H9 (cell line): ENCODE measurements at regions not wholly inside any gene's neighbourhood (a gene's known extent, or its start where the extent isn't known, plus 50 kb on each side); places are given as distances from the start of the nearest gene placed in this dataset.

Experiments used
- DNase-seq: peaks from one replicate; pipeline ENCODE4 v3.0.0-alpha.2; 2017
- H2AFZ ChIP-seq: one replicate; pipeline ENCODE4 v1.6.1; 2013; ENCODE audit warnings: mild to moderate bottlenecking, low read length, control low read depth, moderate library complexity
- H2AK5ac ChIP-seq: 2 replicates; pipeline ENCODE4 v1.6.1; 2013; ENCODE audit warnings: low read length, control low read depth, mixed read lengths; ENCODE audit not compliant: insufficient read length
- H2BK120ac ChIP-seq: one replicate; pipeline ENCODE4 v1.6.1; 2013; ENCODE audit warnings: low read depth, mild to moderate bottlenecking, low read length, control low read depth, inconsistent platforms; ENCODE audit not compliant: poor library complexity, severe bottlenecking
- H2BK12ac ChIP-seq: 2 replicates; pipeline ENCODE4 v1.6.1; 2013; ENCODE audit warnings: low read length, control low read depth, mixed read lengths, low read depth; ENCODE audit not compliant: insufficient read length
- H2BK15ac ChIP-seq: 2 replicates; pipeline ENCODE4 v1.6.1; 2013; ENCODE audit warnings: low read depth, low read length, control low read depth
- H2BK20ac ChIP-seq: one replicate; pipeline ENCODE4 v1.6.1; 2013; ENCODE audit warnings: low read depth, mild to moderate bottlenecking, low read length, control low read depth, inconsistent platforms; ENCODE audit not compliant: poor library complexity, severe bottlenecking
- H2BK5ac ChIP-seq: 2 replicates; pipeline ENCODE4 v1.6.1; 2013; ENCODE audit warnings: low read length, control low read depth, mixed read lengths; ENCODE audit not compliant: insufficient read length
- H3K14ac ChIP-seq: 2 replicates; pipeline ENCODE4 v1.6.1; 2013; ENCODE audit warnings: low read length, control low read depth; ENCODE audit not compliant: insufficient read depth
- H3K18ac ChIP-seq: 2 replicates; pipeline ENCODE4 v1.6.1; 2013; ENCODE audit warnings: low read depth, mild to moderate bottlenecking, mixed read lengths, low read length, control low read depth; ENCODE audit not compliant: insufficient read length
- H3K23ac ChIP-seq: 2 replicates; pipeline ENCODE4 v1.6.1; 2013; ENCODE audit warnings: low read length, control low read depth, mixed read lengths, low read depth; ENCODE audit not compliant: insufficient read length
- H3K23me2 ChIP-seq: 2 replicates; pipeline ENCODE4 v1.6.1; 2013; ENCODE audit warnings: low read depth, mild to moderate bottlenecking, mixed read lengths, low read length, control low read depth; ENCODE audit not compliant: insufficient read length, poor library complexity, severe bottlenecking
- H3K27ac ChIP-seq: 2 replicates; pipeline ENCODE4 v1.5.1; 2013; ENCODE audit warnings: low read length, control low read depth, mixed read lengths, low read depth; ENCODE audit not compliant: insufficient read length
- H3K27me3 ChIP-seq: 2 replicates; pipeline ENCODE4 v1.6.1; 2013; ENCODE audit warnings: low read length, control low read depth, inconsistent platforms; ENCODE audit not compliant: insufficient read depth
- H3K4ac ChIP-seq: 2 replicates; pipeline ENCODE4 v1.6.1; 2013; ENCODE audit warnings: low read depth, mild to moderate bottlenecking, control low read depth, inconsistent platforms, low read length, moderate library complexity
- H3K4me1 ChIP-seq: 2 replicates; pipeline ENCODE4 v1.6.1; 2013; ENCODE audit warnings: low read length, control low read depth, inconsistent platforms; ENCODE audit not compliant: insufficient read depth
- H3K4me2 ChIP-seq: 2 replicates; pipeline ENCODE4 v1.6.1; 2013; ENCODE audit warnings: low read length, control low read depth, mixed read lengths; ENCODE audit not compliant: insufficient read length, insufficient read depth
- H3K56ac ChIP-seq: 2 replicates; pipeline ENCODE4 v1.6.1; 2013; ENCODE audit warnings: low read depth, mild to moderate bottlenecking, mixed read lengths, low read length, control low read depth; ENCODE audit not compliant: insufficient read length
- H3K79me1 ChIP-seq: 2 replicates; pipeline ENCODE4 v1.6.1; 2013; ENCODE audit warnings: low read depth, mild to moderate bottlenecking, moderate library complexity, low read length, control low read depth, inconsistent platforms; ENCODE audit not compliant: insufficient read depth, poor library complexity, severe bottlenecking
- H3K79me2 ChIP-seq: 2 replicates; pipeline ENCODE4 v1.6.1; 2013; ENCODE audit warnings: low read length, control low read depth, inconsistent platforms; ENCODE audit not compliant: insufficient read depth
- H3K9ac ChIP-seq: 2 replicates; pipeline ENCODE4 v1.6.1; 2013; ENCODE audit warnings: low read length, control low read depth, mixed read lengths; ENCODE audit not compliant: insufficient read length; ENCODE audit errors: extremely low read depth
- H3K9me3 ChIP-seq: one replicate; pipeline ENCODE4 v1.6.1; 2013; ENCODE audit warnings: low read depth, low read length, inconsistent platforms; ENCODE audit not compliant: control insufficient read depth
- H3T11ph ChIP-seq: one replicate; pipeline ENCODE4 v1.6.1; 2013; ENCODE audit warnings: mild to moderate bottlenecking, low read length, control low read depth, inconsistent platforms
- H4K20me1 ChIP-seq: one replicate; pipeline ENCODE4 v1.6.1; 2013; ENCODE audit not compliant: control insufficient read depth, insufficient read length, insufficient read depth
- H4K5ac ChIP-seq: 2 replicates; pipeline ENCODE4 v1.6.1; 2013; ENCODE audit warnings: low read depth, mild to moderate bottlenecking, mixed read lengths, low read length, control low read depth; ENCODE audit not compliant: insufficient read length
- H4K8ac ChIP-seq: replicated peaks from 2 replicates; pipeline ENCODE4 v1.6.1; 2013; ENCODE audit warnings: low read length, control low read depth, mixed read lengths, low read depth; ENCODE audit not compliant: insufficient read length
- H4K91ac ChIP-seq: 2 replicates; pipeline ENCODE4 v1.6.1; 2013; ENCODE audit warnings: low read depth, mild to moderate bottlenecking, moderate library complexity, mixed read lengths, low read length, control low read depth; ENCODE audit not compliant: insufficient read length
- H3K27ac Mint-ChIP-seq, 3 experiments: 2 replicates in 2 of 3; 3 replicates in 1 of 3; pipeline ENCODE4 v1.8.0; 2020 to 2021; ENCODE audit warnings: mixed read lengths in 3 of 3, mild to moderate bottlenecking in 1 of 3, moderate library complexity in 1 of 3
- H3K27me3 Mint-ChIP-seq: 2 replicates; pipeline ENCODE4 v1.8.0; 2021; ENCODE audit warnings: low read depth, mild to moderate bottlenecking, moderate library complexity, mixed read lengths
- H3K36me3 Mint-ChIP-seq, 3 experiments: 2 replicates in 2 of 3; 3 replicates in 1 of 3; pipeline ENCODE4 v1.8.0; 2020 to 2021; ENCODE audit warnings: low read depth in 3 of 3, mixed read lengths in 3 of 3; ENCODE audit not compliant: insufficient read depth in 1 of 3
- H3K4me1 Mint-ChIP-seq, 2 experiments: 2 replicates each; pipeline ENCODE4 v1.8.0; 2020; ENCODE audit warnings: mixed read lengths in 2 of 2
- H3K4me3 Mint-ChIP-seq, 2 experiments: 2 replicates in 1 of 2; 3 replicates in 1 of 2; pipeline ENCODE4 v1.8.0; 2020 to 2021; ENCODE audit warnings: mild to moderate bottlenecking in 2 of 2, mixed read lengths in 2 of 2, moderate library complexity in 1 of 2
- H3K9me3 Mint-ChIP-seq, 2 experiments: 2 replicates in 1 of 2; 3 replicates in 1 of 2; pipeline ENCODE4 v1.8.0; 2020; ENCODE audit warnings: mild to moderate bottlenecking in 2 of 2, mixed read lengths in 2 of 2, moderate library complexity in 1 of 2
- WGBS: extraction: QIAGEN DNeasy Blood & Tissue Kit; methylation state at CpG from one replicate; pipeline ENCODE4 v1.1.7; 2013; ENCODE audit warnings: missing lambda C conversion rate, low lambda C conversion rate, mixed read lengths; ENCODE audit not compliant: insufficient read length; ENCODE audit errors: extremely low coverage; 5-methylcytosine and 5-hydroxymethylcytosine counted together
- TF ChIP-seq, protein P1 (sequence below): fragments of 200-600 bp; sonication (generic); conservative IDR thresholded peaks from 3 replicates; pipeline ENCODE4 v1.8.0; 2021; ENCODE audit warnings: antibody characterized with exemption, mild to moderate bottlenecking

DNA sequence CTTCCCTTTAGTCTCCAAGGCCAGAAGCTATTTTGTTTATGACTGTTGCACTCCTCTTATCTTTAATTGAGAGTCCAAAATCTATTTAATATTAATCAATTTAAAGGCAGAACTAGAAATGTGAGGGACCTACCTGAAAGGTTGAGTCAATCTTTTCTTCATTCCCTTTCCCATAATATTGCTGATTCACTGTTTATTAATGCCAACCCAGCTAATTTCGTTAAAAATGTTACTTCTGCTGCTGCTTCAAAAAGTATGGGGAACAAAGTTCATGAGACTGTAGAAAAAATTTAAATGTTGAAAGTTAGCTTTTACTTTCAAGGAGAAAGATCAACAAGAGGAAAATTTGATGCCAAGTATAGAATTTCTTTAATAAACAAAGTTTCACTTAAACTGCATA, 365.3 kb downstream of the TENT5A start:
- Histone ChIP-seq H3K79me2 (no peaks in the 10 kb centered on the region), H3K27ac (no peak overlapping the region), H3K4me1 (no peaks in the 10 kb centered on the region), H2BK5ac (no peak overlapping the region), H3K4ac (no peak overlapping the region), H3K79me1 (no peaks in the 10 kb centered on the region), H4K91ac (no peak overlapping the region), H3K27me3 (no peaks in the 10 kb centered on the region), H4K5ac (no peak overlapping the region), H2BK12ac (no peak overlapping the region), H3K56ac (no peak overlapping the region), H3K18ac (no peak overlapping the region), H2AFZ (no peak overlapping the region), H2BK15ac (no peak overlapping the region), H2AK5ac (no peak overlapping the region), H4K20me1 (no peaks in the 10 kb centered on the region), H3K4me2 (no peak overlapping the region), H3K23me2 (no peaks in the 10 kb centered on the region), H2BK20ac (no peak overlapping the region), H2BK120ac (no peak overlapping the region), H3K23ac (no peak overlapping the region), H4K8ac (no peak overlapping the region), H3K9ac (no peak overlapping the region), H3T11ph (no peak overlapping the region), H3K9me3 (no peaks in the 10 kb centered on the region), H3K14ac (no peak overlapping the region)
- Mint-ChIP-seq H3K27ac (no peak overlapping the region), H3K27me3 (no peaks in the 10 kb centered on the region), H3K4me3 (no peak overlapping the region), H3K4me1 (no peaks in the 10 kb centered on the region), H3K9me3 (peaks cover 9 to 12% of the 10 kb centered on the region in 2 experiments), H3K36me3 (peaks cover 5 to 8% (median 8%) of the 10 kb centered on the region in 3 experiments)
- TF ChIP-seq, protein P1, sequence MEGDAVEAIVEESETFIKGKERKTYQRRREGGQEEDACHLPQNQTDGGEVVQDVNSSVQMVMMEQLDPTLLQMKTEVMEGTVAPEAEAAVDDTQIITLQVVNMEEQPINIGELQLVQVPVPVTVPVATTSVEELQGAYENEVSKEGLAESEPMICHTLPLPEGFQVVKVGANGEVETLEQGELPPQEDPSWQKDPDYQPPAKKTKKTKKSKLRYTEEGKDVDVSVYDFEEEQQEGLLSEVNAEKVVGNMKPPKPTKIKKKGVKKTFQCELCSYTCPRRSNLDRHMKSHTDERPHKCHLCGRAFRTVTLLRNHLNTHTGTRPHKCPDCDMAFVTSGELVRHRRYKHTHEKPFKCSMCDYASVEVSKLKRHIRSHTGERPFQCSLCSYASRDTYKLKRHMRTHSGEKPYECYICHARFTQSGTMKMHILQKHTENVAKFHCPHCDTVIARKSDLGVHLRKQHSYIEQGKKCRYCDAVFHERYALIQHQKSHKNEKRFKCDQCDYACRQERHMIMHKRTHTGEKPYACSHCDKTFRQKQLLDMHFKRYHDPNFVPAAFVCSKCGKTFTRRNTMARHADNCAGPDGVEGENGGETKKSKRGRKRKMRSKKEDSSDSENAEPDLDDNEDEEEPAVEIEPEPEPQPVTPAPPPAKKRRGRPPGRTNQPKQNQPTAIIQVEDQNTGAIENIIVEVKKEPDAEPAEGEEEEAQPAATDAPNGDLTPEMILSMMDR = no peak
- no CpG with 5 or more reads among the region's 1 CpG for WGBS
- DNase-seq = no peak
